ENCODE measurements at regions not wholly inside any gene's neighbourhood (a gene's known extent, or its start where the extent isn't known, plus 50 kb on each side); places are given as distances from the start of the nearest gene placed in this dataset.
A peak's percentile ranks its signal among the peaks of the same experiment; 100 is the strongest.

DNA sequence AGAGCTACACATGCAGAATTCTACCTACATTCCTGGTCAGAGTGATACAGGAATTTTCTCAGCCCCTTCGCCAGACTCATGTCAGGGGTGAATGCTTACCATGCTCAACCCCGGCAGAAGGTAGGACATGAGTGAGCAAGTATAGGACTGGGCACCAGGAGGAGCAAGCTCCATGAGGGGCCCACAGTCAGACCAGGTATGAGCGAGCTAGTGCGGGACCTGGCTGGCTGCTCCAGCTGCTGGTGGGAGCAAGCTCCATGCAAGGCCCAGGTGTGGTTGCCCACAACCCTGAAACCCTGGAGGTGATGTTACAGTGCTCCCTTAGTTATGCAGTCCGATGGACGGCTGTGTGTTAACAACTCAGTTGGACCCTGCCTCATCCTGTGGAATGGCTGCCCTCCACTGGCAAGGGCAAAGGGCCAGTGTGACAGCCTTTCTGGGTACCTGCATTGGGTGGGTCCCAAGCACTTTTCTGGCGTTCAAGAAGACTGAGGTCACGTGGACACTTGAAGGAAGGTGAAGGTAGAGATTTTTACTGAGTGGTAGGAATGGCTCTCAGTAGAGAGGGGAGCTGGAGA lies 503.5 kb upstream of the CITED2 start:
- H2AFZ ChIP-seq (ENCODE audit: low read length) = no peak overlapping the region
- H3K9me3 ChIP-seq (ENCODE audit: low read depth, low read length) = no peaks in the 10 kb centered on the region
- H3K36me3 ChIP-seq (ENCODE audit: insufficient read depth, low read length) = no peaks in the 10 kb centered on the region
- TF ChIP-seq, protein P1, sequence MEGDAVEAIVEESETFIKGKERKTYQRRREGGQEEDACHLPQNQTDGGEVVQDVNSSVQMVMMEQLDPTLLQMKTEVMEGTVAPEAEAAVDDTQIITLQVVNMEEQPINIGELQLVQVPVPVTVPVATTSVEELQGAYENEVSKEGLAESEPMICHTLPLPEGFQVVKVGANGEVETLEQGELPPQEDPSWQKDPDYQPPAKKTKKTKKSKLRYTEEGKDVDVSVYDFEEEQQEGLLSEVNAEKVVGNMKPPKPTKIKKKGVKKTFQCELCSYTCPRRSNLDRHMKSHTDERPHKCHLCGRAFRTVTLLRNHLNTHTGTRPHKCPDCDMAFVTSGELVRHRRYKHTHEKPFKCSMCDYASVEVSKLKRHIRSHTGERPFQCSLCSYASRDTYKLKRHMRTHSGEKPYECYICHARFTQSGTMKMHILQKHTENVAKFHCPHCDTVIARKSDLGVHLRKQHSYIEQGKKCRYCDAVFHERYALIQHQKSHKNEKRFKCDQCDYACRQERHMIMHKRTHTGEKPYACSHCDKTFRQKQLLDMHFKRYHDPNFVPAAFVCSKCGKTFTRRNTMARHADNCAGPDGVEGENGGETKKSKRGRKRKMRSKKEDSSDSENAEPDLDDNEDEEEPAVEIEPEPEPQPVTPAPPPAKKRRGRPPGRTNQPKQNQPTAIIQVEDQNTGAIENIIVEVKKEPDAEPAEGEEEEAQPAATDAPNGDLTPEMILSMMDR (IDR thresholded peaks at IDR 0.05; ENCODE audit: extremely low read depth, low read depth, low read length) = no peak
- peaks cover 15% of the 10 kb centered on the region for H3K4me1 ChIP-seq (ENCODE audit: insufficient read depth, low read length)
- H4K20me1 ChIP-seq (ENCODE audit: insufficient read depth, low read length) = no peaks in the 10 kb centered on the region
- no peak overlapping the region for H3K4me2 ChIP-seq (ENCODE audit: insufficient read depth, low read length)
- no peak overlapping the region for H3K4me3 ChIP-seq (ENCODE audit: insufficient read depth, low read length)
- H3K27ac ChIP-seq (ENCODE audit: low read depth, low read length) = no peak overlapping the region
- DNase-seq (ENCODE audit: insufficient read length, low spot score, missing footprints) = no peak
- no peaks in the 10 kb centered on the region for H3K27me3 ChIP-seq (ENCODE audit: insufficient read depth, low read length)
- no peaks in the 10 kb centered on the region for H3K79me2 ChIP-seq (ENCODE audit: insufficient read depth, low read length)

DNA sequence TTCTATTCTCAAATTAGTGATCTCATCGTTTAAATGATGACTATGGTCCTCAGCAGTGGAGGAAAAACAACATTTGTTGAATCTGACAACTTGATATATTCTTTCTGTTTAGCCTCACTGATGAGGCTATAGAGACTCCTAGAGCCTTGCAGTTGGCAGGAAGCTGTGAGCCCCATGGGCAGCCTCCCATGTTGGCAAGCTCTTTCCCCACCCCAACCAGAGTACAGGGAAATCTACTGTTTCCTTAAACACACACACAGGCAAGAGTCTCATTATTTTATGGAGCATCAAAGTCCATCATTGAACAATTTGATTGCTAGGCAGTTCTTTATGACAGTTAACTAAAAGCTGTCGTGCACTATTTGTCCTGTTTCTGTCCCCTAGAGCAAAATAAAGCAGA lies 498.2 kb upstream of the CITED2 start:
- TF ChIP-seq, protein P1 (IDR thresholded peaks at IDR 0.05; ENCODE audit: extremely low read depth, low read depth, low read length) = no peak
- H2AFZ ChIP-seq (ENCODE audit: low read length) = peak overlapping the region; percentile 62
- H3K9me3 ChIP-seq (ENCODE audit: low read depth, low read length) = no peaks in the 10 kb centered on the region
- no peaks in the 10 kb centered on the region for H3K79me2 ChIP-seq (ENCODE audit: insufficient read depth, low read length)
- no peaks in the 10 kb centered on the region for H3K36me3 ChIP-seq (ENCODE audit: insufficient read depth, low read length)
- no peaks in the 10 kb centered on the region for H4K20me1 ChIP-seq (ENCODE audit: insufficient read depth, low read length)
- DNase-seq (ENCODE audit: insufficient read length, low spot score, missing footprints) = peak; percentile 76
- no peaks in the 10 kb centered on the region for H3K4me1 ChIP-seq (ENCODE audit: insufficient read depth, low read length)
- H3K27me3 ChIP-seq (ENCODE audit: insufficient read depth, low read length) = no peaks in the 10 kb centered on the region
- no peak overlapping the region for H3K27ac ChIP-seq (ENCODE audit: low read depth, low read length)
- no peak overlapping the region for H3K4me3 ChIP-seq (ENCODE audit: insufficient read depth, low read length)
- no peak overlapping the region for H3K4me2 ChIP-seq (ENCODE audit: insufficient read depth, low read length)

DNA sequence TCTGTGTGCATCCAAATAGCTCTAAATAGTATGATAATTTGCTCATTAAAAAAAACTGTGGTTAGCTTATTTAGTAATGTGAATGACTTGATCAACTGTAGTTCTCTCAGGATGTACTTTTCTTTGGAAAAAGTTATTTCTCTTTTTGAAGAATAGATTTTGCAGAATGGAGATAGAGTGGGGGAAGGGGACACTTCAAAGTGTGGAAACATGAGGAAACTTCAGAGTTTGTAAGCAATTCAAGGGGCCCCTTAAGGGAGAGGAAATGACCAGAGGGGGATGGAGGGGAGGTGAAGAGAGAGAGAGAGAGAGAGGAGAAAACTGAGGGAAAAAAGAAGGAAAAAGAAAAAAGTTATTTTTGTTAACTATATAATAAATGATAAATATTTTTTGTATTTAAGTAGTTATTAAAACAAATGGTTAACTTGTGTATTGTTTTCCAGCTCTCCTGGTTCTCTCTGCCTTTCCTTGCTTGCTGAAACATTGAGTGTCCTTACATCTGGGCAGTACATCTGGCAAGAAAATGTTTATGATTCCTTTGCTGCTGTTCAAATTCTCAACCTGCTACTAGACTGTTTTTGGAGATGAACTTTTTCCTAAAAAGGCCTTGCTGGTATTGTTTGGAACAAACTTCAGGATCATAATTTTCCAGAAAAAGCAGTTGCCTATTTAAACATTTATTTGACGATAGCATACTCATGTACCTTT lies 497.5 kb upstream of the CITED2 start:
- H3K4me2 ChIP-seq (ENCODE audit: insufficient read depth, low read length) = no peak overlapping the region
- H3K4me1 ChIP-seq (ENCODE audit: insufficient read depth, low read length) = no peaks in the 10 kb centered on the region
- H3K4me3 ChIP-seq (ENCODE audit: insufficient read depth, low read length) = no peak overlapping the region
- TF ChIP-seq, protein P1 (IDR thresholded peaks at IDR 0.05; ENCODE audit: extremely low read depth, low read depth, low read length) = no peak
- no peaks in the 10 kb centered on the region for H3K79me2 ChIP-seq (ENCODE audit: insufficient read depth, low read length)
- H3K27ac ChIP-seq (ENCODE audit: low read depth, low read length) = no peak overlapping the region
- no peaks in the 10 kb centered on the region for H3K9me3 ChIP-seq (ENCODE audit: low read depth, low read length)
- H4K20me1 ChIP-seq (ENCODE audit: insufficient read depth, low read length) = no peaks in the 10 kb centered on the region
- no peaks in the 10 kb centered on the region for H3K27me3 ChIP-seq (ENCODE audit: insufficient read depth, low read length)
- H2AFZ ChIP-seq (ENCODE audit: low read length) = peak overlapping the region; percentile 62
- no peaks in the 10 kb centered on the region for H3K36me3 ChIP-seq (ENCODE audit: insufficient read depth, low read length)
- no peak for DNase-seq (ENCODE audit: insufficient read length, low spot score, missing footprints)

DNA sequence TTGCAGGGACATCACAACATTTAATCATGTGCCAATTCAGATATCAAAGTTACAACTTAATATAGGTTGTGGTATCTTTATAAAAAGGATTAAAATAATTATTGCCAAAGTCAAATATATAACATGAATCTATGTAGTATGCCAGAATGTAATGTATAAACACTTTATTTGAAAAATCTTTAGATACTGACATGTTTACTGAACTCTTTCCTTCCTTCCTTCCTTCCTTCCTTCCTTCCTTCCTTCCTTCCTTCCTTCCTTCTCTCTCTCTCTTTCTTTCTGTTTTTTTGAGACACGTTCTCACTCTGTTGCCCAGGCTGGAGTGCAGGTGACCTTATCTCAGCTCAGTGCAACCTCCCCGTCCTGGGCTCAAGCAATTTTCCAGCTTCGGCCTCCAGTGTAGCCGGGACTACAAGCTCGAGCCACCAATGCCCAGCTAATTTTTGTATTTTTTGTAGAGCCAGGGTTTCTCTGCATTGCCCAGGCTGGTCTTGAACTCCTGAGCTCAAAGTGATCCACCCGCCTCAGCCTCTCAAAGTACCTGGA lies 496.8 kb upstream of the CITED2 start:
- Histone ChIP-seq H4K20me1 (ENCODE audit: insufficient read depth, low read length) (no peaks in the 10 kb centered on the region), H2AFZ (ENCODE audit: low read length) (no peak overlapping the region), H3K27me3 (ENCODE audit: insufficient read depth, low read length) (no peaks in the 10 kb centered on the region), H3K79me2 (ENCODE audit: insufficient read depth, low read length) (no peaks in the 10 kb centered on the region), H3K4me1 (ENCODE audit: insufficient read depth, low read length) (no peaks in the 10 kb centered on the region), H3K9me3 (ENCODE audit: low read depth, low read length) (no peaks in the 10 kb centered on the region), H3K4me3 (ENCODE audit: insufficient read depth, low read length) (no peak overlapping the region), H3K36me3 (ENCODE audit: insufficient read depth, low read length) (no peaks in the 10 kb centered on the region), H3K27ac (ENCODE audit: low read depth, low read length) (no peak overlapping the region), H3K4me2 (ENCODE audit: insufficient read depth, low read length) (no peak overlapping the region)
- TF ChIP-seq, protein P1 (IDR thresholded peaks at IDR 0.05; ENCODE audit: extremely low read depth, low read depth, low read length) = no peak
- no peak for DNase-seq (ENCODE audit: insufficient read length, low spot score, missing footprints)
